NCI-H82 treated with DMSO at 0.1 percent for 48 hours (cell line): ENCODE measurements at regions not wholly inside any gene's neighbourhood (a gene's known extent, or its start where the extent isn't known, plus 50 kb on each side); places are given as distances from the start of the nearest gene placed in this dataset.
A peak's percentile ranks its signal among the peaks of the same experiment; 100 is the strongest.

Experiments
- DNase-seq: peaks from one replicate; lab custom pipeline; 2025; ENCODE audit not compliant: unreplicated experiment; lab: John Stamatoyannopoulos, UW

DNA sequence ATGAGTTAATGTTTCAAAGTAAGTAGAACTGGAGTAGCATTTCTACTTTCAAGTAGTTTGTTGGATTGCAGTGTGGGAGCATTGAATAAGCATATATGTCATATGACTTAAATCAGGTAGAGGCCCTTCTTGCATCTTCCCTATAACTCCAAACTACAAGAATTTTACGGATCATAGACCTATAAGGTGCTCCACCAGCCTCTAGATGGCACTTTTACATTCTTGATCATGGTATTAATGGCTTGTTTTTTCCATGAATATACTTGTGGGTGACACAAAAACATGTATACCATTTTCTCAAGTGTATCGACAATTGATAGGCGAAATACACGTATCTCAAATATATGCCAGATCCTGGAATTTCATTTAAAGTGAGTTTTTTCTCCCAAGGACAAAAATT, 311.1 kb downstream of the ZPLD1 start:
- DNase-seq, result peak; percentile 14

DNA sequence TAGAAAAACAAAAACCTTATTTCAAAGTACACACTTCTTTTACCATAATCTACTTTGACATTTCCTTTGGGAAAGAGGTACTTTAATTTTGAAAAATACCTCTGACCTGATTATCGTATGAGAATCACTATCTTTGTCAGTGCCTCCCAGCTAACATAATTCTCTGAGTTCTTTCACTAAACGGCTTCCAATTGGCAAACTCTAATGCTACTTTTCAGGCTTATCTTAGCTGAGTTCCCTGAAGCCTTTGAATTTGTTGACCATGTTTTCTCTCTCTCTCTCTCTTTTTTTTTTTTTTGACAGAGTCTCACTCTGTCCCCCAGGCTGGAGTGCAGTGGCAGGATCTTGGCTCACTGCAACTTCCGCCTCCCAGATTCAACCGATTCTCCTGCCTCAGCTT, 312.8 kb downstream of the ZPLD1 start:
- DNase-seq, result no peak

- DNase-seq, result no peak
Measured at GRCh38 chr3:102748646-102749045, 313.8 kb downstream of the ZPLD1 start.

DNA sequence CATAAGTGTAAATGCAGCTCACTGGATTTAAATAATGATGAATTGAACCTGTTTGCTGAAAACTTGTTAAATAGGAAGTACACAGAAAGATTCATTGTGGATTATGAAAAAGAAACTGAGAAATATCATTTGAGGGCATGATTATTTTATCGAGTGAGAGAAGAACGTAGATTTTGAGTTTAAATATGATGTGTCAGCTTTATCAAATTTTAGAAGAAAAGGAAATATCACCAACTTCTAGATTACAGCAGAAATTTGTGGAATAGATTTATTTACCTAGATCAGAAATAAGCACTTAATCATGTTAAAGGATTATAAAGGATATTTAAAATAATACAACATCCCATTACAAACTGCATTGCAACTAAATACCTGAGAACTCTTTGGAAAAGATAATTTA, 315.5 kb downstream of the ZPLD1 start:
- peak; percentile 9 for DNase-seq

DNA sequence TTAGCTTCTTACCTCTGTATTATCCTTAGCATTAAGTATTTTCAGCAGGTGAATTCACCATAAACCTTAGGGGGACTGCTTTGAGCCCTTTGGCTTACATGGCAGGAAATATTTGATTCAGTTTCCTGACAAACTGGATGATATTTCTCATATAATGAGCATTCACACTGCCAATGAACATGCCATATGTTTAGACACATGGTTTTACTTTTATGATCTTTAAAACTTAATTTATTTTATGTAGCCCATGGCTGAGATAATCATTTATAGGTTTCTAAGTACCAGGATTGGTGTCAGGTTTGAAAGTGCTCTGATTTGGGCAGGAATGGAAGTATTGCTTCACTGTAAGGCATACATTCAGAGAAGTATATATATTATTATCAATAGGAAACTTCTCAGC, 319.1 kb downstream of the ZPLD1 start:
- DNase-seq, result no peak

GRCh38 chr3:102756706-102757105, 321.9 kb downstream of the ZPLD1 start:
- no peak for DNase-seq

DNA sequence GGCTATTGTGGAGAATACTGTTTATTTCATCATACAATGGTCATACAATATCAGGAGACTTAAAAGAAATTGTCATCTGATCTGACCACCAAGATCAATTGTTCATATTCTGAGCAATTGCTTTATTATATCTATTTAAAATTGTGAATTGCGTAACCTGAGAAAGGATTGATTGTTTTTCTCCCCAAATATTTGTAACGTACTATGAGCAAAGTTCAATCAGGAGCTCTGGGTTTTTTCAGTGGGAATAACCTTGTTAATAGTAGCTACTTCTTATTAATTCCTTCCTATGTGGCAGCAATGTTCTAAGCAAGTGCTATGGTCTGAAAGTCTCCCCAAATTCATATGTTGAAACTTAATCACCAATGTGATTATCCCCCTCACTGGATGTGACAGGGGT, 323.1 kb downstream of the ZPLD1 start:
- no peak for DNase-seq

GRCh38 chr3:102761766-102762165, 327.0 kb downstream of the ZPLD1 start:
- no peak for DNase-seq

- DNase-seq, result no peak
Measured at GRCh38 chr3:102790747-102791325, 356.0 kb downstream of the ZPLD1 start.

DNA sequence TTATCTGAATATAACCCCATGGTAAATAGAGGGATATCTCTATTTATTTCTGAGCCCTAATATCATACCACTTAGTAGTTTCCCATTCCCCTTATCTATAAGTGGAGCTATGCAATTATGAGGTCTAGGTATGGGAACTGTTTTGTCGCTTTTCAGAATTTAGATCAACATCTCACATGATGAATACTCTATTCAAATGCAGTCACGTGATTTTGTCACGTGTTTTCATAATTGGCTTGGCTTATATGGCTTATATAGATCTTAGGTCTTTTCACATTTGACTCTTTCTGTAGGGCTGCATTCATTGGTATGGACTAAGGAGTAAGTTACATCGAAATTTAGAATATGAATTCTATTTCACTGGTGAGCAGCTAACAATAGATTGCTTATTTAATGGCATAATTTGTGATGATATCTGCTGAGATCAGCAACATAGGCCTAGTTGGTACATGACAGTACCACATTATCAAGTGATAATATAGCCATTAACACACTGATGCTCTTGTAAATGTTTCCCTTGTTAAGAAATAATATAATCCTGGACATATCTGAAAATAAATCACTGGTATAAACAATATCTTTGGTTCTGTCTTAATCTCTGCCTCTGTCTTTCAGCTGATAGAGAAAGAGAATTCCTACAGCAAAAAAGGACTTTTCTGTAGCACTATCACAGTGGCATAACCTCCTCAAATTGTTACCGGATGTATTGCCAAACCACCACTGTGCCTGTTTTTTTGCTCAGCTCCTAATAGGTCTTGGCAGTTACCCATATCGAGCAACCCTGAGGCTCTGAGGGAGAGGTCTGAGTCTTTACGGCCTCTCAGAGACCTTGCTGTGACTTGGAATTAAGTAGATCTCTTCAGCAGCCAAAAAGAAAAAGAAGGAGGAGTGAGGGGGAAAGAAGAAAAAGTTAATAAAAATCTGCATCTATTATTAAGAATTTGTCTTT, 357.1 kb downstream of the ZPLD1 start:
- DNase-seq, result no peak

DNA sequence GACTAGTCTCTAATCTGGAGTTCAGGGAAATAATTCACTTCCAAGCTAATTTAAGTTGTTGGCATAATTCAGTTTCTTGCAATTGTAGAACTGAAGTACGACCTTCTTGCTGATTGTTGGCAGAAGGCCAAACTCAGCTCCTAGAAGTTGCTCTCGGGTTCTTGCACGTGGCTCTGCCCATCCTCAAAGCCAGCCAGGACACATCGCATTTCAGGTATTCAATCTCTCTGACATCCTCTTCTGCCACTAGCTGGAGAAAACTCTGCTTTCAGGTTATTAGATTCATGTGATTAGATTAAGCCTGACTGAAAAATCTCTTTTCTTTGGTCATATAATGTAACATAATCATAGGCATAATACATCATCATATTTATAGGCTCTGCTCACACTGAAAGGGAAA, 362.0 kb downstream of the ZPLD1 start:
- DNase-seq, result no peak

DNA sequence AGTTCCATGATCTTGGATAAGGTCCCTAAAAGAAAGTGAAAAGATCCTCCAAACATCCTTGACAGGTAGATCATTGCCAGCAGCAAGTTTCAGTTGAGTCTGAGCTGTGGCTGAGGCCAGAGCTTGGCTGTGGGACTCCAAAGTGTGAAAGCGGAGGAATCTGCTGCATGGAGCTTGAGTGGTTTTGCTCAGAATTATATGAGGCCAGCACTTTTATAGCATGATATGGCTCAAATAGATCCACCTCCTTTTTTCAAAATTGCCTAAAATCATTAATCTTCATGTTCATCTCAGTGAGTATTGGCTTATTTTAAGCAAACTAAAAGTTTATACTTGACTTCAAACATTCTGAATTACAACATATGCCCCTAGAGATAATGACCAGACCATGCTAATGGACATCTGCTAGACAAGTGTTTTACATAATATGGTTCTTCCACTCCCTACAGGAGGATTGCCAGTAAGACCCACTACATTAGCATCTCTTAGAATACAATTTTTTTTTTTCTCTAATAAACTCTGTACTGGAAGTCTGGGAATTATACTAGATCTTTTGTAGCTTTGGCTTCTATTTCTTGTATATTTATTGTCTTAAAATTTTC, 368.1 kb downstream of the ZPLD1 start:
- no peak for DNase-seq

DNA sequence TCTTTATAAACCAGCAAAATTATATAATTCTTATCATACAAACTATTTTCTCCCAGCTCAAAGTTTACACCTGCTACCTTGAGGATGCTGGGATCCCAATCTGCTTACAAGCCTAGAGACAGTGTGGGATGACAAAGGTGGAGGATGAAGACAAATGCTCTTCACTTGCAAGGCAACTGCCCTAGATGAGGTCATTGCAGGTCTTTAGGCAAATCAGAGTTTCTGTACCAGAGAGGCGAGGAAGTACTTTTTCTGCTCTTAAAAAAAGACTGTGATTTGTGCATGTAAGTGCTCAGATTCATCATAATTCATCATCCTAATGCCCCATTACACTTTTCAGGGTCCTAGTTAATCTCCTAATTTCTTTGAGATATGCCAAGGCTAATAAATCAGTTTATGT, 376.1 kb downstream of the ZPLD1 start:
- DNase-seq, result no peak

DNA sequence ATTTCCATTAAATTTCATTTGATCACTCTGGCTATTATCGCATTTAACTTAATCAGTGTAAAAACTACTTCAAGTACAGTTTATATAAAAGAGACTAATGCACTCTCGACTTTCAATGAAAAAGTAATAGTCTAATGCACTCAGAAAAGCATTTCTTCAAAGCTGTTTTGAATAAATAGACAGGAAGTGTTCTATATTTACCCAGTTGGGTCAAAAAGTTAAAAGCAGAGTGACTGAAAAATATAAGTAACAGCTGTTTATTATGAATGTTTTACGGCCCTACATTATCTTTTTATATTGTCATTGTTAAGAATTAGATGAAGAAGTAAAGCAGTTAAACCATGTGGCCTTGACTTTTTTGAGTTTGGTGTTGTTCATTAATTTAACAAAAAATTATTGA, 391.8 kb downstream of the ZPLD1 start:
- no peak for DNase-seq

- no peak for DNase-seq
Measured at GRCh38 chr3:102827386-102827785, 392.6 kb downstream of the ZPLD1 start.

DNA sequence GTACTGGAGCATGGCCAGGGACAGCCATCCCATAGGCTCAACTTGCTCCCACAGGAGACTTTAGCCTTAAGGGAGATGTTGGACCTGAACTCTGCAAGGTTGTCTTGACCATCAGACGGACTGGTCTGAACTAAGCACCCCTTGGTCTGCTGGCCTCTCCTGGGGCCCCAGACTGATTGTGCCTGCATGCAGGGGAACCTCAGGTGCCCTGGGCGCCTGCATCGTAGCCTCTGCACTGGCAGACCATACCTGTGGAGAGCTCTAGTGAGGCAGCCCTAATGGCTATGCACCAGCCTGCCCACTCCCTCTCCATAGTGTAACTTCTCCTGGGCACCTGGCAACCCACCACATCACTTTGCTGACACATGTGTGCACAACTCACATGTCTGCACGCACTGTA, 395.6 kb downstream of the ZPLD1 start:
- DNase-seq, result no peak

DNA sequence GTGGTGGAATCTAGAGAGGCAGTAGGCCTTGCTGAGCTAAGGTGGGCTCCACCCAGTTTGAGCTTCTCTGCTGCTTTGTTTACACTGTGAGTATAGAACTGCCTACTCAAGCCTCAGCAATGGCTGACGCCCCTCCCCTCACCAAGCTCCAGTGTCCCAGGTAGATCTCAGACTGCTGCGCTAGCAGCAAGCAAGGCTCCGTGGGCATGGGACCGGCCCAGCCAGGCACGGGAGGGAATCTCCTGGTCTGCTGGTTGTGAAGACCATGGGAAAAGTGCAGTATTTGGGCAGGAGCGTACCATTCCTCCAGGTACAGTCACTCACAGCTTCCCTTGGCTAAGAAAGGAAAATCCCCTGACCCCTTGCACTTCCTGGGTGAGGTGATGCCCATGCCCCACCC, 407.1 kb downstream of the ZPLD1 start:
- DNase-seq, result no peak

DNA sequence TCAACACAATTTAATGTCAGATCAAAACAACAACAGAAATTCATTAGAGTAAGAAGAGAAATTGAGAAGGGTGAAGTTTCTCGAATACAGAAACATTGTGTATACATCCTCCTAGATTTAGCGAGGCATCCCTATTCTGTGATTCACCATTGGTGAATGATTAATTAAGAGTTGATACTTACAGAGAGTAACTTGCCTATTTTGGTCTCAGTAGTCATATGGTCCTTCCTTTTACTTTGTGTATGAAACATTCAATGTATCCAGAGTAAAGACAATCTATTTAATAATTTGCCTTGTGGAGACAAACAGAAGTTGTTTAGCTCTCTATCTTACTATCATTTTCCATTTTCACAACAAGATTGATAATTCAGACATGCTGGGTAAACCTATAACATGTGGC, 432.0 kb downstream of the ZPLD1 start:
- DNase-seq, result no peak

DNA sequence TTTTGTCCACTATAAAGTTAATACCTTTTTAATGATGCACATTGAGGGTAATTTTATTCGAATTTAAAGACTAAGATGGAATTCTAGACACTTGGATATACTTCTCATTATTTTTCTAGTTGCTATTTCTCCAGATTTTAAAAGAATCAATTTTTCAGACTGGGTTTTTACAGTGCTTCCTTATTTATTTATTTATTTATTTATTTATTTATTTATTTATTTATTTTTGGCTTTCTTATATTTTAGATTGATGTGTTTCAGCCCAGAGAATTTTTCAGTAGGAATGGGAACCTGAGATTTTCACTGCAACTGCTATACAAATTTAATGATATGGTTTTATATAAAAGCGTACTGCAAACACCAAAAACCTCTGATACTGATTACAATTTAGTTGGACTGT, 448.7 kb downstream of the ZPLD1 start:
- DNase-seq, result no peak

DNA sequence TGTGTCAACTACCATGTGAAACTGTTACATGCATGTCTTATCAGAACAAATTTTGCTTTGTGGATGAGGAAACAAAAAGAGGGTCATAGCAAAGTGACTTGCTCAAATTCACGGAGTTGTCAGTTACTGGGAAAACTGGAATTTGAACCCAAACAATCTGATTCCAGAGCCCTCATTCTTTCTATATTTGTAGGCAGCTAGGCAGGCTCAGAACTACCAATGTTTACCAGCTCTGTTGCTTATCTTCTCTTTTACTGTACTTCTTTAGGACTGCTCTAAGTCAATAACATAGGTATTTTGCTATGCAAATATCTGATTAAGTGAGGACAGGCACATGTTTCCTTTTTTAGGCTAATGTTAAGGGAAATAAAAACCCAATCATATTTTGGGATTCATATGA, 450.5 kb downstream of the ZPLD1 start:
- no peak for DNase-seq

GRCh38 chr3:102887431-102887830, 452.6 kb downstream of the ZPLD1 start:
- DNase-seq, result no peak
